ENCODE measurements at regions not wholly inside any gene's neighbourhood (a gene's known extent, or its start where the extent isn't known, plus 50 kb on each side); places are given as distances from the start of the nearest gene placed in this dataset.

DNA sequence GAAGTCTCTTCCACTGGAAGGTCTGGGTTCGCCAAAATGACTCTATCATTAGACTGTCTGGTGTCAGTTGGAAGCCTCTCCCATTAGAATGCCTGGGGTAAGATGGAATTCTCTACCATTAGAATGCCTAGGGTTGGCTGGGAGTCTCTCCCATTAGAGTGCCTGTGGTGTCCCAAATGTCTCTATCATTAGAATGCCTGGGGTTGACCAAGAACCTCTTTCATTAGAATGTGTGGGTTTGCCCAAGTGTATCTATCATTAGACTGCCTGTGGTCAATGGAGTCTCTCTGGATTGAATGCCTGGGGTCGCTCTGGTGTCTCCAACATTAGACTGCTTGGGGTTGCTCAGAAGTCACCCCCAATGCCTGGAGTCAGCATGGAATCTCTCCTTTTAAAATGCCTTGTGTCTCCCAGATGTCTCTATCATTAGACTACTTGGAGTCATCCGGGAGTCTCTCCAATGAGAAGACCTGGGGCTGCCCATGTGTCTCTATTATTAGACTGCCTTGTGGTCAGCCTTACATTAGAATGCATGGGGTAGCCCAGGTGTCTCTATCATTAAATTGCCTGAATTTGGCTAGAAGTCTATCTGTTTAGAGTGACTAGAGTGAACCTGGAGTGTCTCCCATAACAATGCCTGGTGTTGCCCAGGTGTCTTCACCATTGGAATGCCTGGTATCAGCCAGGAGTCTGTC, 1518.4 kb downstream of the UQCRFS1 start:
- TF ChIP-seq CTCF (IDR thresholded peaks at IDR 0.05 in 4 of 5, conservative IDR thresholded peaks at IDR 0.05 in 1 of 5), result no peak
- TF ChIP-seq POLR2A (IDR thresholded peaks at IDR 0.05), result no peak

All from gastrocnemius medialis (tissue), 4 donors.